ENCODE measurements at regions not wholly inside any gene's neighbourhood (a gene's known extent, or its start where the extent isn't known, plus 50 kb on each side); places are given as distances from the start of the nearest gene placed in this dataset.
"Not testable (repeated sequence)": the region's sequence is repeated elsewhere in the genome, so short reads cannot be mapped to it uniquely, and the experiment has no call there.

DNA sequence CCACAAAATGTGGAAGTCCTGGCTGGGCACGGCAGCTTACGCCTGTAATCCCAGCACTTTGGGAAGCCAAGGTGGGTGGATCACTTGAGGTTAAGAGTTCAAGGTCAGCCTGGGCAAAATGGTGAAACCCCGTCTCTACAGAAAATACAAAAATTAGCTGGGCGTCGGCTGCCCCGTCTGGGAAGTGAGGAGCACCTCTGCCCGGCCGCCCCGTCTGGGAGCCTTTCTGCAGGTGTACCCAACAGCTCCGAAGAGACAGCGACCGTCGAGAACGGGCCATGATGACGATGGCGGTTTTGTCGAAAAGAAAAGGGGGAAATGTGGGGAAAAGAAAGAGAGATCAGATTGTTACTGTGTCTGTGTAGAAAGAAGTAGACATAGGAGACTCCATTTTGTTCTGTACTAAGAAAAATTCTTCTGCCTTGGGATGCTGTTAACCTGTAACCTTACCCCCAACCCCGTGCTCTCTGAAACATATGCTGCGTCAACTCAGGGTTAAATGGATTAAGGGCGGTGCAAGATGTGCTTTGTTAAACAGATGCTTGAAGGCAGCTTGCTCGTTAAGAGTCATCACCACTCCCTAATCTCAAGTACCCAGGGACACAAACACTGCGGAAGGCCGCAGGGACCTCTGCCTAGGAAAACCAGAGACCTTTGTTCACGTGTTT is 75.0 kb downstream of the HAPSTR1 start:
- TF ChIP-seq CTCF (conservative IDR thresholded peaks at IDR 0.05 in 1 of 2, IDR thresholded peaks at IDR 0.05 in 1 of 2; ENCODE audit: low read depth in 1 of 2, low read length in 2 of 2); EZH2 (IDR thresholded peaks at IDR 0.05; ENCODE audit: low read length, missing control alignments): not testable (repeated sequence)

All from fibroblast of lung (primary cell).